ENCODE measurements at regions not wholly inside any gene's neighbourhood (a gene's known extent, or its start where the extent isn't known, plus 50 kb on each side); places are given as distances from the start of the nearest gene placed in this dataset.

DNA sequence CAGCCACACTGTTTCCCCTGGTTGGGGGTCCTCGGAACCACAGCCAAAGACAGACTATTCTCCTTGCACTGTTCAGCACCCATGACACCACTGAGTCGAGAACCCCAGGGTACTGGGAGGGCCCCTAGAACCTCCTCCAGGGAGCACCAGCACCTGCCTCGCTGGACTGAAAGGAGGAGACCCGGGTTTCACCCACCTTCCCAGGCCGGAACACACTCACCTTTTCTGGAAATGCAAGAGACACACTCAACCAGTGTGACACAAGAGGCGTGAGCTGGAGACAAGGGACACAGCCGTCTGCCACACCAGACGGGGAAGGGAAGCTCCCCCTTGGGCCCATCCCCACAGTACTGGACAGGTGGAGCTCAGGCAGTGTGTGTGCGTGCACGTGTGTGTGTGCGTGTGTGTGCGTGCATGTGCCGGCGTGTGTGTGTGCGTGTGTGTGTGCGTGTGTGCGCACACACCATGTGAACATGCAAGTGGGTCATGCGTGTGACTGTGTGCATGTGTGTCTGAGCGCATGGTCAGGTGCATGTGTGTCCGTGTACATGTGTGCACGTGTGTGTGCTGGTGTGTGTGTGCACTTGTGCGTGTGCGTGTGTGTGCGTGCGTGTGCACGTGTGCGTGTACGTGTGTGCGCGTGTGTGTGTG lies 128.8 kb upstream of the NKX1-1 start:
- TF ChIP-seq GATA3 (IDR thresholded peaks at IDR 0.05; ENCODE audit: low read depth, low read length) (no peak), GATA2 (IDR thresholded peaks at IDR 0.05; ENCODE audit: low read depth, low read length) (no peak)

Measured in SH-SY5Y (cell line).